GOT3 (cell line): ENCODE measurements at regions not wholly inside any gene's neighbourhood (a gene's known extent, or its start where the extent isn't known, plus 50 kb on each side); places are given as distances from the start of the nearest gene placed in this dataset.
"Not testable (repeated sequence)": the region's sequence is repeated elsewhere in the genome, so short reads cannot be mapped to it uniquely, and the experiment has no call there.

ENCODE experiments used
- DNase-seq: peaks from one replicate; lab custom pipeline; 2025; ENCODE audit warnings: mixed read lengths; lab: John Stamatoyannopoulos, UW

- DNase-seq: no peak
Measured at GRCh38 chr18:77373730-77374445, 124.2 kb downstream of the GALR1 start.

GRCh38 chr18:77374446-77374805 lies 124.8 kb downstream of the GALR1 start:
- no peak for DNase-seq

DNA sequence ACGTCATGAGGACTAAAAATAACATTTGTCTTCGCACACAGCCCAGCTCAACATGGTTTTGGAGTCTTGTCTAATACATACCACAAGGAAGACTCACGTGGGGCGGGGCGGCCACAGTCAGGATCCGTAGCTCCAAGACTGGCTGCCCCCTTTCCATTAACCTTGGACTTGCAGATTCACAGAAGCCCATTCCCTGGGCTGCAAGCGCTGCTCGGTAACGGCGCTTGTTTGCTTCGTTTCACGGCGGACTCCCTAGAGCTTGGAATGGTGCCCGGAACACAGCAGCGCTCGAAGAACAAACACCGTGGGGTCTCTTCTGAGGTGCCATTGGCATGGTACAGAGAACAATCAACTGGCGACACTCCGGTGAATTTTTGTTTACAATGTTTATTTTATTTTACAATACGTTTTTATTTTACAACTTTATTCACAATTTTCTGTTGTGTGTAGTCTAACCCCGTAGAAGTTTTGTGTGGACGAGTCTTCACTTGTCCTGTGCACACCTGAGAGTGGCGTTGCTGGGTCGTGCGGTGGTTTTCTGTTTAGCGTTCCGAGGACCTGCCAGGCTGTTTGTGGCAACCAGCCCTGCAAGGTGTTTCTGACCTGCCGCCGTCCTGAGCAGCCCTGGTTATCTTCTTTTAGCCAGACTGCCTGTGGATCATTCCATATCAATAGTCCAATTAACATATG lies 126.5 kb downstream of the GALR1 start:
- no peak for DNase-seq

DNA sequence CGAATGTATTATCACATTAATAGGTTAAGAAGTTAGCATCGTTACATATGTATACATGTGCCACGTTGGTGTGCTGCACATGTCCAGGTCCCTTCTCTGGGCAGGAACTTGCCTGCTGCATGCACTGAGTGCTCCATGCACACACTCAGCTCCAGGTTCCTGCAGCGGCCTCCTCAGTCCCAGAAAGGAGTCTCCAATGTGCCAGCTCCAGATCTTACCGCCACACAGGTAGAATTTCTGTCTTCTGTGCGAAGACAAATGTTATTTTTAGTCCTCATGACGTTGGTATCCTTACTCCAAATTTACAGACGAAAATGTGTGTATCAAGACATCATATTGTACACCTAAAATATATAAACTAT lies 127.1 kb downstream of the GALR1 start:
- no peak for DNase-seq

GRCh38 chr18:77377813-77378212 lies 128.2 kb downstream of the GALR1 start:
- no peak for DNase-seq

- no peak for DNase-seq
Measured at GRCh38 chr18:77379976-77380509, 130.4 kb downstream of the GALR1 start.

- no peak for DNase-seq
Measured at GRCh38 chr18:77380695-77381094, 131.0 kb downstream of the GALR1 start.

DNA sequence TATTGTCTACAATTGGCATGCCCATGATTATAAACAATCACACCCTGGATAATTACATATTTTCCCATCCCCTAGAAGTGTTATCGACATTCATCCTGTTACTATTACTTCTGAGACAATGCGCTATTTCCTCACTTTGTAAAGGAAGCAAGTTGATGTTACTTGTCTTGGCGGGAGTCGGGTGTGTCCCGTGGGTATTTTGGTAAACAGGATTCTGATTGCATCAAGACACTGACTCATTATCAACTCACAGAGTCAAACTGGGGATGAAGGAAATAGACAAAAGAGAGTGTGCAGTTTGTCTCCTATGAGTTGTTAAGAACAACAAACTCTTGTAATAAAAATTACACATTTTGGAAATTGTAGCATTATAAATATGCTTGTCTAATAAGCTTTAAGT lies 142.7 kb downstream of the GALR1 start:
- DNase-seq: no peak

- DNase-seq: no peak
Measured at GRCh38 chr18:77393519-77393918, 143.9 kb downstream of the GALR1 start.

- no peak for DNase-seq
Measured at GRCh38 chr18:77395953-77396352, 146.3 kb downstream of the GALR1 start.

- DNase-seq: no peak
Measured at GRCh38 chr18:77397056-77397455, 147.4 kb downstream of the GALR1 start.

DNA sequence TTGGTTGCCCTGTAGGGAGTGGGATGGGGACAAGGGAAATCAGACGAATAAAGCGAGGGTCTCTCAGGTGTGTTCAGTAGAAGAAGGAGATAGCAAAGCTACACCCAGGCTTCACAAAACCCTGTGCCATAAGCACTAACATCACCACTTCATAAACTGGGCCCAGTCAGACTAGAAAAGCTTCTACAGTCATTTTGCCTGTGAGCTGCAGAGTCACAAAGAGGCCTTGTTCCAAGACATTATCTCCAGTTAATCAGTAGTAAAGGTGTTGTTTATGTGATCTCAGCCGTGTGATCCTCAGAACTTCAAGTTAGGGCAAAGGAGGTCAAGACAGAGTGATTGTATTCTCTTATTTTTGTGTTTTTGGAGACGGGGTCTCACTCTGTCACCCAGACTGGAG lies 148.0 kb downstream of the GALR1 start:
- DNase-seq: no peak

DNA sequence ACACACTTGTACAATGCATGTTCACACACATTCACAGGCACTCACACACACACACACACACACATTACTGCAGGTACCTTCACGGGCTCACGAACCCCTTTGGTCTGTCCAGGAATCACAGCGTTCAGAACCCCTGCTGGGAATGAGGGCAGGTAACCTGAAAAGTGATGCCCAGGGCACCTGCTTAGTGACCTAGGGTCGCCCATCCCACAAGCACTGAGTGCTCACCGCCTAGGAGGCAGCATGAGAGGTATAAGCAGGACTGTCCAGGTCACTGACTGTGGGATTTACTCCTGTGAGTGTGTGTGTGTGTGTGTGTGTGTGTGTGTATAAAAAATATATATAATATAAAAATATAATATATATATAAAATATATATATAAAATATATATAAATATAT lies 150.9 kb downstream of the GALR1 start:
- no peak for DNase-seq

- no peak for DNase-seq
Measured at GRCh38 chr18:77401173-77401572, 151.5 kb downstream of the GALR1 start.

DNA sequence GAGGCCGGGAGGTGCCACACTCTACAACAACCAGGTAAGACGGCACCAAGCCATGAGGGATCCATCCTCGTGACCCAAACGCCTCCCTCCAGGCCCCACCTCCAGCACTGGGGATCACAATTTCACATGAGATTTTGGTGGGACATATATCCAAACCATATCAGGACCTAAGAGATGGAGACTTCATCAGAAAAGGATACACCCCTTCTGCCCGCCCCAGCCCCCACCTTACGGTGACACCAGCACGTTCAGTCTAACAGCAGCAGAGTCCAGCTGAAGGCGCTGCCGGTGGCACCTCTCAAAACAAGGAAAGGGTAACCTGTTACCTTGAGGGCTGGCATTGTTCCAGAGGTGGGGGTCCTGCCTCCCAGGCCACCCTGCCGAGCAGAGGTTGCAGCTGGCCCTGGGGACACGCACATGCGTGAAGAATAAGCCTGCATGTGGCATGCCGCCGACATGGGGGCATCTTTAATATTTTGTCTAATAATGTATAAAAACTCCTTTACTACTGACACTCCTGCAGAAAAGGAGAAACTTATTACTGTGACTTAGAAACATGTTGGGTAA lies 154.4 kb downstream of the GALR1 start:
- DNase-seq: no peak

DNA sequence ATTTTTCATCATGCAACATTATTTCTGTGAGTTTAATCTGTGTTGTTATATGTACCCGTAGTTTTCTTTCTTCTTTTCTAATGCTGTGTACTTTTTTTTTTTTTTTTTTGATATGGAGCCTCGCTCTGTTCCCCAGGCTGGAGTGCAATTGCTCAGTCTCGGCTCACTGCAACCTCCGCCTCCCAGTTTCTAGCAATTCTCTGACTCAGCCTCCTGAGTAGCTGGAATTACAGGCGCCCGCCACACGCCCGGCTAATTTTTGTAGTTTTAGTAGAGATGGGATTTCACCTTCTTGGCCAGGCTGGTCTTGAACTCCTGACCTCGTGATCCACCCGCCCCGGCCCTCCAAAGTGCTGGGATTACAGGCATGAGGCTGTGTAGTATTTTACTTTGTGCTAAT lies 155.4 kb downstream of the GALR1 start:
- DNase-seq: no peak

- DNase-seq: no peak
Measured at GRCh38 chr18:77407733-77408132, 158.1 kb downstream of the GALR1 start.

GRCh38 chr18:77421546-77421945 lies 171.9 kb downstream of the GALR1 start:
- not testable (repeated sequence) for DNase-seq

DNA sequence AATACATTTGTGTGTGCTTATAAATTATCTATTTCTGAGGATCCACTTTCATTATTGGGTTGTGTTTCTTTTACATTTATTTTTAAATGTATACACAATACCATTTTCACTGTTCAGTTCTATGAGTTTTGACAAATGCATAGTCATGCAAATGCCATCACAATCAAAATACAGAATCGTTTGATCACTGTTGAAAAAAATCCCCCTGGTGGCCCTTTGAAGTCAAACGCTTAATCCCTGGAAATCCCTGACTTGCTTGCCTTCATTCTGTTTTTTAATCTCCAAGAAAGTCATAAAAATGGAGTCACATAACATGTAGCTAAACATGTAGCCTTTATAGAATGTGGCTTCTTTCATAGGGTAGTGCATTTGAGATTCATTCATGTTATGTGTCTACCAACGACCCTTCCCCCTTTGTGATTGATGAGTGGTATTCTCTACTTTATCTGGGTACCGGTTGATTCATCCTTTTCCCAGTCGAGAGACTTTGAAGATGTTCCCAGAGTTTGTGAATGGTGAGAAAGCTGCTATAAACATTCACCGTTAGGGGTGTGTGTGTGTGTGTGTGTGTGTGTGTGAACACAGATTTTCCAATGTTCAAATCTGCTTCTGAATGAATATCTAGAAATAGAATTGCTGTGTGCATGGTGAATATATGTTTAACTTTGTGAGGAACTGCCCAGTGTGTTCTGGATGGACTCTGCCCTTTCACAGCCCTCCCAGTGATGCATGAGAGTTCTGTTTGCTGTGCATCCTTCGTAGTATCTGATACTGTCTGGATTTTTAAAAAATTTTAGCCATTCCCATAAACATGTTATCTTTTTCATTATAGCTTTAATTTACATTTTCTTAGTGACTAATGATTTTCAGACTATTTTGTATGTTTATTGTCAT lies 173.6 kb downstream of the GALR1 start:
- no peak for DNase-seq

DNA sequence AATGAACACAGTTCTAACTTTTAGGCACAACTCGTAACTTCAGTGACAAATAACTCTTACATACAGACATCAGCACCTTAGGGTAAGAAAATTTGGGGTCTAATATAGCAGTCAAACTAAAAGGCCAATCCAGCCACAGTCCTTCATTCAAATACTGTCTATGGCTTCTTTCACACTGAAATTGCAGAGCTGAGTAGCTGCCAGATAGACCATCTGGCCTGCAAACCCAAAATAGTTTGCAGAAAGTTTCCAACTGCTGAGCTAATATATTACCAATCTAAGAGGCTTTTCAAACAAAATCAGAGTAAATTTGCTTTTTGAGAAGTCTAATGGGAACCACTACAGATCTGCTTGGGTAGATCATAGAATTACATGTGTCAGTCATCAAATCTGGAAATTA lies 183.4 kb downstream of the GALR1 start:
- DNase-seq: no peak

DNA sequence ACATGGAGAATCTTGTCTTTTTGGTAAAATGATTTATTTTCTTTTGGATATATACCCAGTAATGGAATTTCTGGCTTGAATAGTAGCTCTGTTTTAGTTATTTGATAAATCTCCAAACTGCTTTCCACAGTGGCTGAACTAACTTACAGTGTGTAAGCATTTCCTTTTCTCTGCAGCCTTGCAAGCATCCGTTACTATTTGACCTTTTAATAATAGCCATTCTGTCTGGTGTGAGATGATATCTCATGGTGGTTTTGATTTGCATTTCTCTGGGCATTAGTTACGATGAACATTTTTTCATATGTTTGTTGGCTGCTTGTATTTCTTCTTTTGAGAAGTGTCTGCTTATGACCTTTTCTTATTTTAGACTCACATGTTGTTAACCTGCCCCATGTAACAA lies 190.2 kb downstream of the GALR1 start:
- DNase-seq: no peak

- no peak for DNase-seq
Measured at GRCh38 chr18:77442393-77442792, 192.7 kb downstream of the GALR1 start.
